ENCODE measurements at regions not wholly inside any gene's neighbourhood (a gene's known extent, or its start where the extent isn't known, plus 50 kb on each side); places are given as distances from the start of the nearest gene placed in this dataset.

DNA sequence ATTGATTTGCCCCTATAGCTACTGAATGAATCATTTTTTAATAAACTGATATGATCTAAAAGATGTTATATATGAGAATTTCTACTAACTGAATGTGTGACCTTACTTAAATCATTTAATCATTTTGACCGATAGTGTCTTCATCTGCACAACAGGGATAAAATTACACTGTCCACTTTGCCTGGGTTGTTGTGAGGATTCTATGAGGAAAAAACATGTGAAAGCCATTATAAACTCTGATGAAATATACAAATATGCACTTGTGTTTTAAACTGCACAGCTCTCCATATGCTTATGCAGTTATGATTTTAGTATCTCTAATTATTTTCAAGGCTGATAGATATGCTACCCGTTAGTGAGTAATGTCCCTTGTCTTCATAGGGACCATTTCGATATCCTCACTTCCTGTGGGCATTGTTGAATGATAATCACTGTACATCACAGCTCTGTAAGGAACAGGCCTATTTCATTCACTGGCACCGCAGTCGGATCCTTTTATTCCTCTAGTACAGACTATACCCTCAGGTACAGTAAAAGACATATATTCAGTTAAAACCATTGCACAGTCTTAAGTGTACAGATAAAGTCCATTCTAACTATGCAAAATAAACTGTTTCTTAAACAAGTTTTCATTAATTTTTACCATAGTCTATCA, 88.7 kb upstream of the RAP1B start:
- TF ChIP-seq JUND (IDR thresholded peaks at IDR 0.05) (no peak), REST (IDR thresholded peaks at IDR 0.05; ENCODE audit: low read depth) (no peak), POLR2A (IDR thresholded peaks at IDR 0.05; ENCODE audit: borderline replicate concordance, extremely low read depth, insufficient read depth, insufficient read length) (no peak), POLR2AphosphoS5 (IDR thresholded peaks at IDR 0.05; ENCODE audit: low read depth, low read length) (no peak)
- TF ChIP-seq, protein P1, sequence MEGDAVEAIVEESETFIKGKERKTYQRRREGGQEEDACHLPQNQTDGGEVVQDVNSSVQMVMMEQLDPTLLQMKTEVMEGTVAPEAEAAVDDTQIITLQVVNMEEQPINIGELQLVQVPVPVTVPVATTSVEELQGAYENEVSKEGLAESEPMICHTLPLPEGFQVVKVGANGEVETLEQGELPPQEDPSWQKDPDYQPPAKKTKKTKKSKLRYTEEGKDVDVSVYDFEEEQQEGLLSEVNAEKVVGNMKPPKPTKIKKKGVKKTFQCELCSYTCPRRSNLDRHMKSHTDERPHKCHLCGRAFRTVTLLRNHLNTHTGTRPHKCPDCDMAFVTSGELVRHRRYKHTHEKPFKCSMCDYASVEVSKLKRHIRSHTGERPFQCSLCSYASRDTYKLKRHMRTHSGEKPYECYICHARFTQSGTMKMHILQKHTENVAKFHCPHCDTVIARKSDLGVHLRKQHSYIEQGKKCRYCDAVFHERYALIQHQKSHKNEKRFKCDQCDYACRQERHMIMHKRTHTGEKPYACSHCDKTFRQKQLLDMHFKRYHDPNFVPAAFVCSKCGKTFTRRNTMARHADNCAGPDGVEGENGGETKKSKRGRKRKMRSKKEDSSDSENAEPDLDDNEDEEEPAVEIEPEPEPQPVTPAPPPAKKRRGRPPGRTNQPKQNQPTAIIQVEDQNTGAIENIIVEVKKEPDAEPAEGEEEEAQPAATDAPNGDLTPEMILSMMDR (IDR thresholded peaks at IDR 0.05 in 2 of 3, conservative IDR thresholded peaks at IDR 0.05 in 1 of 3; ENCODE audit: borderline replicate concordance in 1 of 3, insufficient read depth in 1 of 3, low read depth in 2 of 3, low read length in 2 of 3): no peak
